AG04449 (cell line): ENCODE measurements at regions not wholly inside any gene's neighbourhood (a gene's known extent, or its start where the extent isn't known, plus 50 kb on each side); places are given as distances from the start of the nearest gene placed in this dataset.

ENCODE experiments used
- CTCF ChIA-PET: fragments of 350-600 bp; formaldehyde crosslinking; extraction: SDS; loops from one replicate; lab custom pipeline; 2021; ENCODE audit warnings: antibody characterized with exemption; lab: Yijun Ruan, JAX
- POLR2A ChIA-PET: fragments of 400-600, 350-600 bp; formaldehyde crosslinking; extraction: SDS; loops from one replicate; lab custom pipeline; 2020; ENCODE audit warnings: antibody characterized with exemption, inconsistent platforms; lab: Yijun Ruan, JAX
- DNase-seq: peaks from one replicate; pipeline ENCODE4 v3.0.0-alpha.2; 2010; ENCODE audit warnings: low read depth, low spot score
- H3K4me3 ChIP-seq: 2 replicates; pipeline ENCODE4 v1.5.1; 2011; ENCODE audit warnings: low read depth, mild to moderate bottlenecking, control low read depth, low read length
- TF ChIP-seq, protein P1 (sequence below): IDR thresholded peaks from one replicate; pipeline ENCODE4 v1.5.1; 2011; ENCODE audit warnings: mild to moderate bottlenecking, moderate library complexity, low read length, control low read depth, inconsistent platforms; ENCODE audit not compliant: insufficient read depth; ENCODE audit errors: missing control alignments

DNA sequence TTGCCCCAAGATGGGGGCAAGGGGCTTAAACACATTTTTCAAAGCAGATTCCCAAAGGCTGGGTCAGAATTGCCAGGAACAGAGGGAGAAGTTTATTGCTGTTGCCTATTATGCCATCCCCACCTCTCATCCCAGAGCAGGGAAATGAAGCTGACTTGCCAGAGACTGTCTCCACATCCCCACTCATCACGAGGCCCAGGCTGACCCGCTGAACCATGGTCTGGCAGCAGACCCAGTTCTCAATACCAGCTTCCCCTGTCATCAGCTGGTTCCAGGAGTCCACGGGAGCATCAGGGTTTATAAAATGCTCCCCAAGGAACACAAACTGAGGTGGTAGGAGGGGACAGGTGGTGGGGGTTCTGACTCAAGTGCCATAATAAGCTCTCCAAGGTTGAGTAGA is 605.9 kb downstream of the NPHP4 start:
- POLR2A ChIA-PET, result no interaction called here
- TF ChIP-seq, protein P1, sequence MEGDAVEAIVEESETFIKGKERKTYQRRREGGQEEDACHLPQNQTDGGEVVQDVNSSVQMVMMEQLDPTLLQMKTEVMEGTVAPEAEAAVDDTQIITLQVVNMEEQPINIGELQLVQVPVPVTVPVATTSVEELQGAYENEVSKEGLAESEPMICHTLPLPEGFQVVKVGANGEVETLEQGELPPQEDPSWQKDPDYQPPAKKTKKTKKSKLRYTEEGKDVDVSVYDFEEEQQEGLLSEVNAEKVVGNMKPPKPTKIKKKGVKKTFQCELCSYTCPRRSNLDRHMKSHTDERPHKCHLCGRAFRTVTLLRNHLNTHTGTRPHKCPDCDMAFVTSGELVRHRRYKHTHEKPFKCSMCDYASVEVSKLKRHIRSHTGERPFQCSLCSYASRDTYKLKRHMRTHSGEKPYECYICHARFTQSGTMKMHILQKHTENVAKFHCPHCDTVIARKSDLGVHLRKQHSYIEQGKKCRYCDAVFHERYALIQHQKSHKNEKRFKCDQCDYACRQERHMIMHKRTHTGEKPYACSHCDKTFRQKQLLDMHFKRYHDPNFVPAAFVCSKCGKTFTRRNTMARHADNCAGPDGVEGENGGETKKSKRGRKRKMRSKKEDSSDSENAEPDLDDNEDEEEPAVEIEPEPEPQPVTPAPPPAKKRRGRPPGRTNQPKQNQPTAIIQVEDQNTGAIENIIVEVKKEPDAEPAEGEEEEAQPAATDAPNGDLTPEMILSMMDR, result no peak
- CTCF ChIA-PET, result no interaction called here
- no peak for DNase-seq
- H3K4me3 ChIP-seq, result no peak overlapping the region

- no peak for DNase-seq
Observed at GRCh38 chr1:5385956-5386355, 606.3 kb downstream of the NPHP4 start.

DNA sequence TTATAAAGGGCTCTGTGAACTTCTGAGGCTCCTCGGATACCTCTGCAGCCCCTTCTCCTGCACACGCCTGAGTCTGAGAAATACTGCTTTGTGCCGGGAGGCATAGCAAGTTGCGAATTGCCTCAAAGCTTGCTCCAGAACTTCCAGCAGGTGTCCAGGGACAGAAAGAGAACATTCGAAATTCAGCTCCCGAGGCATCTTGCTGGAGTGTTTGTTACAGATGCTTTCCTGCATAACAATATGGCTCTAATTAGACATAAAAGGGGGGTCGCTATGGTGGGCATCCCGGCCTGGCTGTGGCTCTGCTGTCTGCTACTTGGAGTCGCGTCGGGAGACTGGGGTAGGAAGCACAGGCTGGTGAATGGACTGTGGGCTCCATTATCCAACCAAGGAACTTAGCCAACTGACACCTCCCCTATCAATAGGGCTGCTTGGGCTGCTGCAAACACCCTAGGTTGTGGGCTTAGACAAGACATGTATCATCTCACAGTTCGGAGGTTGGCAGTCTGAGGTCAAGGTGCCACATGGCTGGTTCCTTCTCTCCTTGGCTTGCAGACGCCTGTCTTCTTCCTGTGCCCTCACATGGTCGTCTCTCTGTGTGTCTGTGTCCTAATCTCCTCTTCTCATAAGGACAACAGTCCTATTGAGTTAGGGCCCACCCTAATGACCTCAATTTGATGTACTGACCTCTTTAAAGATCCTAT is 607.0 kb downstream of the NPHP4 start:
- ChIA-PET CTCF (no interaction called here), POLR2A (no interaction called here)
- DNase-seq, result no peak

More at GRCh38 chr1:5385956-5386355, 606.3 kb downstream of the NPHP4 start:
- ChIA-PET POLR2A (no interaction called here), CTCF (no interaction called here)
- TF ChIP-seq, protein P1, result no peak
- H3K4me3 ChIP-seq, result no peak overlapping the region

DNA sequence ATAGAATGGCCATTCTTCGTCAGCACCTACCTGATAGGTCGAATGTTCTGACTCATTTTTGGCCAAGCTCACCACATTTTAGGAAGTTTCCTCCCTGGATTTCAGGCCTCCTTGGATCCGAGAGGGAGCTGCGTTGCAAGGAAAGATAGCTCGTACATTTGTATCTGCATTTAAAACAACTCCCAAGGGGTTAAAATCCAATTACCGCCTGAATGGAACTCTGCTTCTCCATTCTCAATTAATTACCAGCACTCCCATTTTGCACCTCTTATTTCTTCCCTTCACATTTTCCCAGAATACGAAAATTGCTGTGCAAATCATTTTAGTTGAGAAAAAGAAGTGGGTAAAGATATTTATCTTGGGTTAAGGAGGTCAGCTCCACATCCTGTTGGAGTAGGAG is 610.7 kb downstream of the NPHP4 start:
- POLR2A ChIA-PET, result no interaction called here
- CTCF ChIA-PET, result no interaction called here
- no peak for DNase-seq
- TF ChIP-seq, protein P1, result no peak
- no peak overlapping the region for H3K4me3 ChIP-seq

More for the DNA sequence above, 607.0 kb downstream of the NPHP4 start:
- TF ChIP-seq, protein P1, result no peak
- no peak overlapping the region for H3K4me3 ChIP-seq

- ChIA-PET POLR2A (no interaction called here), CTCF (no interaction called here)
- DNase-seq, result no peak
- TF ChIP-seq, protein P1, result no peak
- no peak overlapping the region for H3K4me3 ChIP-seq
Observed at GRCh38 chr1:5379176-5379759, 613.0 kb downstream of the NPHP4 start.

GRCh38 chr1:5376538-5377247 is 615.5 kb downstream of the NPHP4 start:
- TF ChIP-seq, protein P1, result no peak
- ChIA-PET POLR2A (no interaction called here), CTCF (no interaction called here)
- no peak for DNase-seq
- H3K4me3 ChIP-seq, result no peak overlapping the region
